Psoas muscle (tissue), 7 donors: ENCODE measurements at regions not wholly inside any gene's neighbourhood (a gene's known extent, or its start where the extent isn't known, plus 50 kb on each side); places are given as distances from the start of the nearest gene placed in this dataset.

Source experiments
- ATAC-seq, 4 donors: fragments of 200-7000 bp; cut with Tn5 transposase; one replicate each; pipeline ENCODE4 v1.9.1; 2020; ENCODE audit warnings: moderate library complexity in 3 of 4, mild to moderate bottlenecking in 2 of 4
- DNase-seq, 2 donors: peaks; one replicate each; pipeline ENCODE4 v3.0.0-alpha.2; 2020
- H3K27ac ChIP-seq: fragments of 200-600 bp; one replicate; pipeline ENCODE4 v1.8.0; 2022
- H3K27me3 ChIP-seq, 3 donors: fragments of 200-600 bp in 1 of 3; one replicate each; pipeline versions ENCODE4 v1.6.1 to v1.8.0; 2013 to 2022; ENCODE audit warnings: low read length in 2 of 3, mild to moderate bottlenecking in 2 of 3, moderate library complexity in 1 of 3; ENCODE audit not compliant: insufficient read depth in 3 of 3
- H3K36me3 ChIP-seq, 2 donors: fragments of 200-600 bp in 1 of 2; one replicate each; pipeline versions ENCODE4 v1.6.1 to v1.8.0; 2013 to 2022; ENCODE audit warnings: low read depth in 1 of 2, mild to moderate bottlenecking in 1 of 2, moderate library complexity in 1 of 2; ENCODE audit not compliant: insufficient read depth in 1 of 2
- H3K4me1 ChIP-seq: fragments of 200-600 bp; one replicate; pipeline ENCODE4 v1.8.0; 2022
- H3K4me3 ChIP-seq: fragments of 200-600 bp; one replicate; pipeline ENCODE4 v1.8.0; 2022; ENCODE audit warnings: mild to moderate bottlenecking
- H3K9me3 ChIP-seq: fragments of 200-600 bp; one replicate; pipeline ENCODE4 v1.8.0; 2022
- CTCF ChIP-seq: fragments of 200-600 bp; IDR thresholded peaks from one replicate; pipeline ENCODE4 v1.8.0; 2022; ENCODE audit warnings: antibody characterized with exemption
- WGBS, 3 donors: extraction: QIAGEN DNeasy Blood & Tissue Kit; methylation state at CpG; one replicate each; pipeline versions ENCODE4 v1.1.6 to v1.1.7; 2013; 5-methylcytosine and 5-hydroxymethylcytosine counted together
- intact Hi-C, 2 donors: fragments of 100-400 bp; cut with DNase I; formaldehyde crosslinking; loops; one replicate each; pipeline versions ENCODE4 v1.11.0 to v1.14.2; 2022
- donor health status: healthy with polysubstance abuse.
- donor health status: DM: no; HTN: no; CAD: no; lungs with moderate emphysema.
- donor health status: Bipolar disorder and iron deficiency.
- donor health status: healthy.
- donor health status: DM: yes; HTN: yes; CAD: no.
- donor health status: DM: no; HTN: no; CAD: no.
- donor health status: DM: yes; HTN: yes; CAD: no.

- Histone ChIP-seq H3K36me3 (no peaks in the 10 kb centered on the region), H3K4me3 (no peak overlapping the region), H3K27ac (no peak overlapping the region), H3K9me3 (no peaks in the 10 kb centered on the region), H3K27me3 (no peaks in the 10 kb centered on the region), H3K4me1 (no peaks in the 10 kb centered on the region)
- ATAC-seq (no peak), DNase-seq (no peak)
- intact Hi-C loops = no loop called here
- TF ChIP-seq CTCF = no peak
These were observed 96.7 kb upstream of the FHIT start for GRCh38 chr3:61347981-61348380.

DNA sequence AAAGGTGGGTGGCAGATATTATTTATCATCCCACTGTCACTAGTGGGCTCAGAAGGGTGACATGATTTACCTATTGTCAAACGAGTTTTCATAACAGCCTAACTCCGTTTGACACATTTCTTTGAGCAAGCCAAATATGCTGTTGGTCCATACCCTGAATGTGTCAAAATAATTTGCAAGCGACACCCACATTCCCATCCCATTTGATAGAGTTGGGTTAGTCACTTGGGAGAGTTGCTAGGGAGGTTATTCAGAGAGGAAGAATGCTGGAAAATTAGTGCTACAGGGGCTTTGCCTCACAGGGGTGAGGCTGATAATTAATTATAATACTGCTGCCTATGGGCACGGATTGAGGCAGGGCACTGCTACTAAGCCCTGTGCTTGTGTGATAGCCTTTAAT lies 98.5 kb upstream of the FHIT start:
- Histone ChIP-seq H3K27me3 (no peaks in the 10 kb centered on the region), H3K4me1 (no peaks in the 10 kb centered on the region), H3K27ac (no peak overlapping the region), H3K9me3 (no peaks in the 10 kb centered on the region), H3K4me3 (no peak overlapping the region), H3K36me3 (no peaks in the 10 kb centered on the region)
- TF ChIP-seq CTCF = no peak
- intact Hi-C loops = no loop called here
- DNase-seq = no peak
- ATAC-seq = no peak
- WGBS, 3 donors = 74 to 86% (median 83%) methylated on average over 4 of the region's 4 CpGs

- Histone ChIP-seq H3K4me1 (no peaks in the 10 kb centered on the region), H3K27me3 (no peaks in the 10 kb centered on the region), H3K4me3 (no peak overlapping the region), H3K36me3 (no peaks in the 10 kb centered on the region), H3K9me3 (no peaks in the 10 kb centered on the region), H3K27ac (no peak overlapping the region)
- ATAC-seq (no peak), DNase-seq (no peak)
- intact Hi-C loops = no loop called here
- no peak for TF ChIP-seq CTCF
- WGBS, 3 donors = 96 to 98% (median 98%) methylated on average over 6 of the region's 6 CpGs
These were observed 99.6 kb upstream of the FHIT start for GRCh38 chr3:61350782-61351309.

GRCh38 chr3:61352306-61352705 lies 101.1 kb upstream of the FHIT start:
- Histone ChIP-seq H3K27me3 (no peaks in the 10 kb centered on the region), H3K36me3 (no peaks in the 10 kb centered on the region), H3K9me3 (no peaks in the 10 kb centered on the region), H3K4me3 (no peak overlapping the region), H3K27ac (no peak overlapping the region), H3K4me1 (no peaks in the 10 kb centered on the region)
- ATAC-seq (no peak), DNase-seq (no peak)
- 89 to 97% (median 95%) methylated on average over 1 of the region's 1 CpG for WGBS, 3 donors
- no peak for TF ChIP-seq CTCF
- intact Hi-C loops = no loop called here

GRCh38 chr3:61353382-61353781 lies 102.1 kb upstream of the FHIT start:
- H3K27me3 ChIP-seq = no peaks in the 10 kb centered on the region
- DNase-seq (no peak), ATAC-seq (no peak)
- WGBS, 3 donors = 59 to 88% (median 68%) methylated on average over 1 of the region's 1 CpG
- H3K27ac ChIP-seq = no peak overlapping the region
- peaks cover 4% of the 10 kb centered on the region for H3K4me1 ChIP-seq
- intact Hi-C loops = no loop called here
- no peaks in the 10 kb centered on the region for H3K9me3 ChIP-seq
- no peaks in the 10 kb centered on the region for H3K36me3 ChIP-seq
- no peak for TF ChIP-seq CTCF
- H3K4me3 ChIP-seq = no peak overlapping the region
